ENCODE measurements at regions not wholly inside any gene's neighbourhood (a gene's known extent, or its start where the extent isn't known, plus 50 kb on each side); places are given as distances from the start of the nearest gene placed in this dataset.

- Histone ChIP-seq H3K9me3 (no peaks in the 10 kb centered on the region), H3K27me3 (no peaks in the 10 kb centered on the region), H3K4me1 (no peaks in the 10 kb centered on the region), H3K27ac (no peak overlapping the region), H3K4me3 (no peak overlapping the region), H3K36me3 (replicated peaks in 1 of 2; ENCODE audit: insufficient read depth in 1 of 2, low read depth in 2 of 2) (no peaks in the 10 kb centered on the region)
- intact Hi-C loops (cut with DNase I), result no loop called here
- DNase-seq, result no peak
- TF ChIP-seq CTCF (IDR thresholded peaks at IDR 0.05) (no peak), POLR2A (IDR thresholded peaks at IDR 0.05) (no peak)
- no peak for ATAC-seq
These were observed 2363.8 kb downstream of the PCDH9 start for GRCh38 chr13:64866331-64866730.

GRCh38 chr13:64855506-64855905 is 2374.6 kb downstream of the PCDH9 start:
- intact Hi-C loops (cut with DNase I), result no loop called here
- Histone ChIP-seq H3K27ac (no peak overlapping the region), H3K27me3 (no peaks in the 10 kb centered on the region), H3K4me1 (no peaks in the 10 kb centered on the region), H3K36me3 (replicated peaks in 1 of 2; ENCODE audit: insufficient read depth in 1 of 2, low read depth in 2 of 2) (no peaks in the 10 kb centered on the region), H3K4me3 (no peak overlapping the region), H3K9me3 (no peaks in the 10 kb centered on the region)
- no peak for DNase-seq
- no peak for TF ChIP-seq POLR2A (IDR thresholded peaks at IDR 0.05)
- ATAC-seq, result no peak

- ATAC-seq (no peak), DNase-seq (no peak)
- intact Hi-C loops (cut with DNase I), result no loop called here
- Histone ChIP-seq H3K27ac (no peak overlapping the region), H3K4me1 (no peaks in the 10 kb centered on the region), H3K9me3 (no peaks in the 10 kb centered on the region), H3K4me3 (no peak overlapping the region), H3K36me3 (replicated peaks in 1 of 2; ENCODE audit: insufficient read depth in 1 of 2, low read depth in 2 of 2) (no peaks in the 10 kb centered on the region), H3K27me3 (no peaks in the 10 kb centered on the region)
- TF ChIP-seq POLR2A (IDR thresholded peaks at IDR 0.05), result no peak
- TF ChIP-seq CTCF (IDR thresholded peaks at IDR 0.05), result no peak
These were observed 2380.1 kb downstream of the PCDH9 start for GRCh38 chr13:64850017-64850416.

GRCh38 chr13:64849196-64849595 is 2380.9 kb downstream of the PCDH9 start:
- H3K9me3 ChIP-seq, result no peaks in the 10 kb centered on the region
- H3K4me3 ChIP-seq, result no peak overlapping the region
- no peaks in the 10 kb centered on the region for H3K4me1 ChIP-seq
- intact Hi-C loops (cut with DNase I), result no loop called here
- DNase-seq (no peak), ATAC-seq (no peak)
- TF ChIP-seq CTCF (IDR thresholded peaks at IDR 0.05) (no peak), POLR2A (IDR thresholded peaks at IDR 0.05) (no peak)
- no peaks in the 10 kb centered on the region for H3K27me3 ChIP-seq
- no peak overlapping the region for H3K27ac ChIP-seq
- H3K36me3 ChIP-seq (replicated peaks in 1 of 2; ENCODE audit: insufficient read depth in 1 of 2, low read depth in 2 of 2), result no peaks in the 10 kb centered on the region

- no peak for TF ChIP-seq CTCF (IDR thresholded peaks at IDR 0.05)
- no peak for TF ChIP-seq POLR2A (IDR thresholded peaks at IDR 0.05)
- WGBS, 2 donors, result 32 to 36% methylated on average over 6 of the region's 6 CpGs
These were observed 2382.4 kb downstream of the PCDH9 start for GRCh38 chr13:64847767-64848166.

More at GRCh38 chr13:64847767-64848166, 2382.4 kb downstream of the PCDH9 start:
- no peak overlapping the region for H3K4me3 ChIP-seq
- H3K27ac ChIP-seq, result no peak overlapping the region
- H3K36me3 ChIP-seq (replicated peaks in 1 of 2; ENCODE audit: insufficient read depth in 1 of 2, low read depth in 2 of 2), result no peaks in the 10 kb centered on the region
- H3K4me1 ChIP-seq, result no peaks in the 10 kb centered on the region
- no peaks in the 10 kb centered on the region for H3K9me3 ChIP-seq
- H3K27me3 ChIP-seq, result no peaks in the 10 kb centered on the region
- ATAC-seq (no peak), DNase-seq (no peak)
- intact Hi-C loops (cut with DNase I), result no loop called here
